ENCODE measurements at regions not wholly inside any gene's neighbourhood (a gene's known extent, or its start where the extent isn't known, plus 50 kb on each side); places are given as distances from the start of the nearest gene placed in this dataset.

- WGBS (ENCODE audit: insufficient coverage) = no CpG with 5 or more reads among the region's 1 CpG
- no peak for DNase-seq
- Histone ChIP-seq H3K27me3 (replicated peaks in 2 of 5; ENCODE audit: control insufficient read depth in 4 of 5, insufficient read depth in 5 of 5, low read length in 4 of 5) (no peaks in the 10 kb centered on the region), H3K9me3 (ENCODE audit: control extremely low read depth in 1 of 5, control insufficient read depth in 4 of 5, insufficient read depth in 2 of 5, low read depth in 1 of 5, low read length in 4 of 5) (no peaks in the 10 kb centered on the region), H3K4me1 (ENCODE audit: control extremely low read depth in 1 of 4, control insufficient read depth in 4 of 4, insufficient read depth in 4 of 4, low read length in 3 of 4) (no peaks in the 10 kb centered on the region), H3K36me3 (ENCODE audit: control insufficient read depth in 4 of 4, insufficient read depth in 4 of 4, low read length in 3 of 4) (no peaks in the 10 kb centered on the region), H3K4me3 (ENCODE audit: control insufficient read depth in 1 of 7, extremely low read depth in 1 of 7, insufficient read depth in 4 of 7, low read depth in 2 of 7, low read length in 6 of 7) (no peak overlapping the region), H3K27ac (ENCODE audit: insufficient read depth in 1 of 2, low read depth in 1 of 2, low read length in 2 of 2, poor library complexity in 1 of 2, severe bottlenecking in 2 of 2) (no peak overlapping the region)
- ChIA-PET POLR2A (no interaction called here), CTCF (no interaction called here)
These were observed 1247.8 kb upstream of the NXPH2 start for GRCh38 chr2:140027966-140028365.

- no peaks in the 10 kb centered on the region for H3K36me3 ChIP-seq (ENCODE audit: control insufficient read depth in 4 of 4, insufficient read depth in 4 of 4, low read length in 3 of 4)
- WGBS (ENCODE audit: insufficient coverage) = 98% methylated on average over 7 of the region's 7 CpGs
- POLR2A ChIA-PET = interaction anchor here (0.6 kb wide), 1 partner anchor 806 kb away, joined by 5 read pairs; no protein-coding TSS in a partner anchor
- no peak overlapping the region for H3K27ac ChIP-seq (ENCODE audit: insufficient read depth in 1 of 2, low read depth in 1 of 2, low read length in 2 of 2, poor library complexity in 1 of 2, severe bottlenecking in 2 of 2)
- H3K27me3 ChIP-seq (replicated peaks in 2 of 5; ENCODE audit: control insufficient read depth in 4 of 5, insufficient read depth in 5 of 5, low read length in 4 of 5) = no peaks in the 10 kb centered on the region
- H3K4me3 ChIP-seq (ENCODE audit: control insufficient read depth in 1 of 7, extremely low read depth in 1 of 7, insufficient read depth in 4 of 7, low read depth in 2 of 7, low read length in 6 of 7) = no peak overlapping the region
- H3K9me3 ChIP-seq (ENCODE audit: control extremely low read depth in 1 of 5, control insufficient read depth in 4 of 5, insufficient read depth in 2 of 5, low read depth in 1 of 5, low read length in 4 of 5) = no peaks in the 10 kb centered on the region
- DNase-seq = no peak
- CTCF ChIA-PET = no interaction called here
- H3K4me1 ChIP-seq (ENCODE audit: control extremely low read depth in 1 of 4, control insufficient read depth in 4 of 4, insufficient read depth in 4 of 4, low read length in 3 of 4) = no peaks in the 10 kb centered on the region
These were observed 1247.1 kb upstream of the NXPH2 start for GRCh38 chr2:140027320-140027719.

DNA sequence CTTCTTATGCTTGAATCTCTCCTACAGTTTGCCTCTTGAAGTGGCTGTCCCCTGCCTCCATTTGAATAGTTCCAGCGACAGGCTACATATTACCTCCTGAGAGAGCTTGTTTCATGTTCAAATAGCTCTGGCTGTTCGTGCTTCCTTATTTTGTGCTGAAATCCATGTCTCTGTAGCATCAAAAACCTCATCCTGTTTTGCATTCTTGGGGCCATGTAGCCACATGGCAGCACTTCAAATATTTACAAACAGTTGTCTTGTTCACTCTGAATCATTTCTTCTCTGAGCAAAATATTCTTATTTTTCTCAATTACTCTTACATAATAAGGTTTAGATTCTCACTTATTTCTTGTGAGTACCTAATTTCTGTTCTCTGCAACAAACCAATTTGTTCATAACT, 1243.1 kb upstream of the NXPH2 start:
- H3K27ac ChIP-seq (ENCODE audit: insufficient read depth in 1 of 2, low read depth in 1 of 2, low read length in 2 of 2, poor library complexity in 1 of 2, severe bottlenecking in 2 of 2) = no peak overlapping the region
- no peaks in the 10 kb centered on the region for H3K36me3 ChIP-seq (ENCODE audit: control insufficient read depth in 4 of 4, insufficient read depth in 4 of 4, low read length in 3 of 4)
- H3K4me1 ChIP-seq (ENCODE audit: control extremely low read depth in 1 of 4, control insufficient read depth in 4 of 4, insufficient read depth in 4 of 4, low read length in 3 of 4) = no peaks in the 10 kb centered on the region
- H3K9me3 ChIP-seq (ENCODE audit: control extremely low read depth in 1 of 5, control insufficient read depth in 4 of 5, insufficient read depth in 2 of 5, low read depth in 1 of 5, low read length in 4 of 5) = no peaks in the 10 kb centered on the region
- POLR2A ChIA-PET = no interaction called here
- CTCF ChIA-PET = no interaction called here
- no peak overlapping the region for H3K4me3 ChIP-seq (ENCODE audit: control insufficient read depth in 1 of 7, extremely low read depth in 1 of 7, insufficient read depth in 4 of 7, low read depth in 2 of 7, low read length in 6 of 7)
- no peak for DNase-seq
- WGBS (ENCODE audit: insufficient coverage) = 41% methylated on average over 2 of the region's 2 CpGs
- no peaks in the 10 kb centered on the region for H3K27me3 ChIP-seq (replicated peaks in 2 of 5; ENCODE audit: control insufficient read depth in 4 of 5, insufficient read depth in 5 of 5, low read length in 4 of 5)

GRCh38 chr2:140018541-140018940, 1238.4 kb upstream of the NXPH2 start:
- CTCF ChIA-PET = no interaction called here
- no CpG with 5 or more reads among the region's 2 CpGs for WGBS (ENCODE audit: insufficient coverage)
- POLR2A ChIA-PET = no interaction called here
- H3K9me3 ChIP-seq (ENCODE audit: control extremely low read depth in 1 of 5, control insufficient read depth in 4 of 5, insufficient read depth in 2 of 5, low read depth in 1 of 5, low read length in 4 of 5) = no peaks in the 10 kb centered on the region
- H3K27me3 ChIP-seq (replicated peaks in 2 of 5; ENCODE audit: control insufficient read depth in 4 of 5, insufficient read depth in 5 of 5, low read length in 4 of 5) = no peaks in the 10 kb centered on the region
- H3K36me3 ChIP-seq (ENCODE audit: control insufficient read depth in 4 of 4, insufficient read depth in 4 of 4, low read length in 3 of 4) = no peaks in the 10 kb centered on the region
- no peak for DNase-seq
- H3K27ac ChIP-seq (ENCODE audit: insufficient read depth in 1 of 2, low read depth in 1 of 2, low read length in 2 of 2, poor library complexity in 1 of 2, severe bottlenecking in 2 of 2) = no peak overlapping the region
- no peaks in the 10 kb centered on the region for H3K4me1 ChIP-seq (ENCODE audit: control extremely low read depth in 1 of 4, control insufficient read depth in 4 of 4, insufficient read depth in 4 of 4, low read length in 3 of 4)
- no peak overlapping the region for H3K4me3 ChIP-seq (ENCODE audit: control insufficient read depth in 1 of 7, extremely low read depth in 1 of 7, insufficient read depth in 4 of 7, low read depth in 2 of 7, low read length in 6 of 7)

DNA sequence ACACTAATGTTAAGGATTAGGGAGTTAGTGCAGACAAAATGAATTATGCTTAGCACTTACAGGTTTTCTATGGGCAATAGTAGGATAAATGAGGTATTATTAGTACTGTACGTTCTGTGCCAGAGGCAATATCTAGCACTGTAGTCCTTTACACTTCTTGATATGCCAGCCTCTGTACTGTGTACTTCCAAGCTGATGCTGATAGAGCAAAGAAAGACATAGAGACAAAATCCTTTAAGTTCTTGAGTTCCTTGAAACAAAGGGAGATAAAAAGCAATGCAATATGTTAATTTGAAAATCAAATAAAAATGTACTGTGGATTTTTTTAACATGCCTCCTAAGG, 1234.0 kb upstream of the NXPH2 start:
- Histone ChIP-seq H3K4me1 (ENCODE audit: control extremely low read depth in 1 of 4, control insufficient read depth in 4 of 4, insufficient read depth in 4 of 4, low read length in 3 of 4) (no peaks in the 10 kb centered on the region), H3K27ac (ENCODE audit: insufficient read depth in 1 of 2, low read depth in 1 of 2, low read length in 2 of 2, poor library complexity in 1 of 2, severe bottlenecking in 2 of 2) (no peak overlapping the region), H3K27me3 (replicated peaks in 2 of 5; ENCODE audit: control insufficient read depth in 4 of 5, insufficient read depth in 5 of 5, low read length in 4 of 5) (no peaks in the 10 kb centered on the region), H3K9me3 (ENCODE audit: control extremely low read depth in 1 of 5, control insufficient read depth in 4 of 5, insufficient read depth in 2 of 5, low read depth in 1 of 5, low read length in 4 of 5) (no peaks in the 10 kb centered on the region), H3K4me3 (ENCODE audit: control insufficient read depth in 1 of 7, extremely low read depth in 1 of 7, insufficient read depth in 4 of 7, low read depth in 2 of 7, low read length in 6 of 7) (no peak overlapping the region), H3K36me3 (ENCODE audit: control insufficient read depth in 4 of 4, insufficient read depth in 4 of 4, low read length in 3 of 4) (no peaks in the 10 kb centered on the region)
- ChIA-PET POLR2A (no interaction called here), CTCF (no interaction called here)
- DNase-seq = no peak
- WGBS (ENCODE audit: insufficient coverage) = no CpG with 5 or more reads among the region's 1 CpG

DNA sequence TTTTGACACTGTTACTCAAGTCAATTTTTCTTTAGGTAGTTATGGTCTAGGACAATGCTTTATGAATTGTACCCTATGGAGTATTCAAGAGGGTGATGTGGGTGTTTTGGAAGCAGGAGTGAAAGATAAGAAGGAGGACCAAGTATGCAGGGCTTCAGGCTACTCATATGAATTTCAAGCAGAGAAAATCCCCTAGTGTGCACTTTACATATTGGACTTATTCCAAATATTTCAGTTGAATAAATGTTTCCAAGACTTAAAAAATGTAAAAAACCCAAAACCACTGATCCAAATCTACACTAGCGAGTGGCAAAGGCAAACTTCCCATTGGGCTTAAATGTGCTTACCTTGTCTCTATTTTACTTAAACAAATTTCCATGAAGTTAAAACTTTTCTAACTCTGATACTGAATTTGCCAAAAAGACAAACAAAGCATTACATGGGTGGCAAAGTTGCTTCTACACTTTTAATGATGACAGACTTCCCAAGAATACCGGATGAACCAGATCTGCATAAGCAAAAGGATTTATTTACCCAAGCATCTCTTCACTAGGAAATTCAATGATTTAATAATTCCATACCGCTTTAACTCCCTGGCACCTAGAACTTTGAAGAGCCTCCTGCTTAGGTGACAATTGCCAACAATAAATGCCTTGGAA, 1233.5 kb upstream of the NXPH2 start:
- POLR2A ChIA-PET = no interaction called here
- CTCF ChIA-PET = no interaction called here
- Histone ChIP-seq H3K9me3 (ENCODE audit: control extremely low read depth in 1 of 5, control insufficient read depth in 4 of 5, insufficient read depth in 2 of 5, low read depth in 1 of 5, low read length in 4 of 5) (no peaks in the 10 kb centered on the region), H3K27ac (ENCODE audit: insufficient read depth in 1 of 2, low read depth in 1 of 2, low read length in 2 of 2, poor library complexity in 1 of 2, severe bottlenecking in 2 of 2) (no peak overlapping the region), H3K4me3 (ENCODE audit: control insufficient read depth in 1 of 7, extremely low read depth in 1 of 7, insufficient read depth in 4 of 7, low read depth in 2 of 7, low read length in 6 of 7) (no peak overlapping the region), H3K4me1 (ENCODE audit: control extremely low read depth in 1 of 4, control insufficient read depth in 4 of 4, insufficient read depth in 4 of 4, low read length in 3 of 4) (no peaks in the 10 kb centered on the region), H3K27me3 (replicated peaks in 2 of 5; ENCODE audit: control insufficient read depth in 4 of 5, insufficient read depth in 5 of 5, low read length in 4 of 5) (no peaks in the 10 kb centered on the region), H3K36me3 (ENCODE audit: control insufficient read depth in 4 of 4, insufficient read depth in 4 of 4, low read length in 3 of 4) (no peaks in the 10 kb centered on the region)
- no peak for DNase-seq
- WGBS (ENCODE audit: insufficient coverage) = 100% methylated on average over 3 of the region's 3 CpGs

DNA sequence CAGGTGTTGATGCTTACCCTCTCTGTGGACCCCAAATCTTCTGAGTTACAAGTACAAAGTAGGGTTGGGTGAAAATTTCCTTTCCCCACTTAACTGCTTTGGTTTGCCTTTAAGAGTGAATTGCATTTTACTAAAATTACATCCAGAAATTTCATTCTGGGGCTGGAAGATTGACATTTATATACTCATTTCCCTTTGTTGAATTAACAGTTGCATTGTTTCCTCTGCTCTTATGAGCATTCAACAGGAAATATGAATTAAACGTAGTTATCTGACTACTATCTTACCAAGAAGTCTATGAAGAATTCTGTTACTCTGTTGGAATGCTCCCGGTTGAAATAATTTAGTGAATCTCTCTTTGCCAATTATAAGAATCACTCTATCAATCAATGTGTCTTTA, 1231.1 kb upstream of the NXPH2 start:
- no peaks in the 10 kb centered on the region for H3K4me1 ChIP-seq (ENCODE audit: control extremely low read depth in 1 of 4, control insufficient read depth in 4 of 4, insufficient read depth in 4 of 4, low read length in 3 of 4)
- 100% methylated on average over 1 of the region's 2 CpGs for WGBS (ENCODE audit: insufficient coverage)
- H3K27me3 ChIP-seq (replicated peaks in 2 of 5; ENCODE audit: control insufficient read depth in 4 of 5, insufficient read depth in 5 of 5, low read length in 4 of 5) = no peaks in the 10 kb centered on the region
- ChIA-PET CTCF (no interaction called here), POLR2A (no interaction called here)
- DNase-seq = no peak
- H3K4me3 ChIP-seq (ENCODE audit: control insufficient read depth in 1 of 7, extremely low read depth in 1 of 7, insufficient read depth in 4 of 7, low read depth in 2 of 7, low read length in 6 of 7) = no peak overlapping the region
- no peaks in the 10 kb centered on the region for H3K9me3 ChIP-seq (ENCODE audit: control extremely low read depth in 1 of 5, control insufficient read depth in 4 of 5, insufficient read depth in 2 of 5, low read depth in 1 of 5, low read length in 4 of 5)
- no peak overlapping the region for H3K27ac ChIP-seq (ENCODE audit: insufficient read depth in 1 of 2, low read depth in 1 of 2, low read length in 2 of 2, poor library complexity in 1 of 2, severe bottlenecking in 2 of 2)
- H3K36me3 ChIP-seq (ENCODE audit: control insufficient read depth in 4 of 4, insufficient read depth in 4 of 4, low read length in 3 of 4) = no peaks in the 10 kb centered on the region
